ENCODE measurements at regions not wholly inside any gene's neighbourhood (a gene's known extent, or its start where the extent isn't known, plus 50 kb on each side); places are given as distances from the start of the nearest gene placed in this dataset.

GRCh38 chr1:191306916-191307315, 829.3 kb upstream of the BRINP3 start:
- 84% methylated on average over 6 of the region's 7 CpGs for WGBS
- Histone ChIP-seq H3K4me1 (no peaks in the 10 kb centered on the region), H3K9me3 (no peaks in the 10 kb centered on the region), H3K27me3 (no peaks in the 10 kb centered on the region), H3K36me3 (no peaks in the 10 kb centered on the region), H3K4me3 (no peak overlapping the region), H3K27ac (replicated peaks in 1 of 4) (no peak overlapping the region)
- TF ChIP-seq EP300 (IDR thresholded peaks at IDR 0.05) (no peak), POLR2AphosphoS5 (IDR thresholded peaks at IDR 0.05) (no peak), POLR2A (IDR thresholded peaks at IDR 0.05; ENCODE audit: low read depth) (no peak), CTCF (IDR thresholded peaks at IDR 0.05) (no peak)
- no peak for DNase-seq (ENCODE audit: extremely low spot score)
- intact Hi-C loops (cut with DNase I), result no loop called here

GRCh38 chr1:191320062-191320461, 838.2 kb upstream of the RGS18 start:
- no peaks in the 10 kb centered on the region for H3K4me1 ChIP-seq
- no peak overlapping the region for H3K4me3 ChIP-seq
- intact Hi-C loops (cut with DNase I), result no loop called here
- TF ChIP-seq CTCF (IDR thresholded peaks at IDR 0.05) (no peak), EP300 (IDR thresholded peaks at IDR 0.05) (no peak), POLR2AphosphoS5 (IDR thresholded peaks at IDR 0.05) (no peak), POLR2A (IDR thresholded peaks at IDR 0.05; ENCODE audit: low read depth) (no peak)
- H3K36me3 ChIP-seq, result no peaks in the 10 kb centered on the region
- 65% methylated on average over 2 of the region's 2 CpGs for WGBS
- no peaks in the 10 kb centered on the region for H3K9me3 ChIP-seq
- no peaks in the 10 kb centered on the region for H3K27me3 ChIP-seq
- no peak overlapping the region for H3K27ac ChIP-seq (replicated peaks in 1 of 4)
- DNase-seq (ENCODE audit: extremely low spot score), result no peak

GRCh38 chr1:191327868-191328267, 830.4 kb upstream of the RGS18 start:
- TF ChIP-seq POLR2AphosphoS5 (IDR thresholded peaks at IDR 0.05) (no peak), EP300 (IDR thresholded peaks at IDR 0.05) (no peak), CTCF (IDR thresholded peaks at IDR 0.05) (no peak), POLR2A (IDR thresholded peaks at IDR 0.05; ENCODE audit: low read depth) (no peak)
- 79% methylated on average over 4 of the region's 4 CpGs for WGBS
- H3K27me3 ChIP-seq, result no peaks in the 10 kb centered on the region
- no peaks in the 10 kb centered on the region for H3K9me3 ChIP-seq
- intact Hi-C loops (cut with DNase I), result no loop called here
- DNase-seq (ENCODE audit: extremely low spot score), result no peak
- H3K4me1 ChIP-seq, result no peaks in the 10 kb centered on the region
- no peaks in the 10 kb centered on the region for H3K36me3 ChIP-seq
- no peak overlapping the region for H3K4me3 ChIP-seq
- no peak overlapping the region for H3K27ac ChIP-seq (replicated peaks in 1 of 4)

- DNase-seq (ENCODE audit: extremely low spot score), result no peak
- Histone ChIP-seq H3K4me3 (no peak overlapping the region), H3K9me3 (no peaks in the 10 kb centered on the region), H3K36me3 (no peaks in the 10 kb centered on the region), H3K27me3 (no peaks in the 10 kb centered on the region), H3K4me1 (no peaks in the 10 kb centered on the region), H3K27ac (replicated peaks in 1 of 4) (no peak overlapping the region)
- intact Hi-C loops (cut with DNase I), result no loop called here
- TF ChIP-seq POLR2AphosphoS5 (IDR thresholded peaks at IDR 0.05) (no peak), CTCF (IDR thresholded peaks at IDR 0.05) (no peak), EP300 (IDR thresholded peaks at IDR 0.05) (no peak), POLR2A (IDR thresholded peaks at IDR 0.05; ENCODE audit: low read depth) (no peak)
- WGBS, result 62% methylated on average over 1 of the region's 1 CpG
These were observed 814.4 kb upstream of the RGS18 start for GRCh38 chr1:191343816-191344215.

GRCh38 chr1:191346381-191346780, 811.9 kb upstream of the RGS18 start:
- Histone ChIP-seq H3K27me3 (no peaks in the 10 kb centered on the region), H3K27ac (replicated peaks in 1 of 4) (no peak overlapping the region), H3K36me3 (no peaks in the 10 kb centered on the region), H3K9me3 (no peaks in the 10 kb centered on the region), H3K4me3 (no peak overlapping the region), H3K4me1 (no peaks in the 10 kb centered on the region)
- DNase-seq (ENCODE audit: extremely low spot score), result no peak
- 92% methylated on average over 3 of the region's 3 CpGs for WGBS
- intact Hi-C loops (cut with DNase I), result no loop called here
- no peak for TF ChIP-seq POLR2A (IDR thresholded peaks at IDR 0.05; ENCODE audit: low read depth)
- no peak for TF ChIP-seq CTCF (IDR thresholded peaks at IDR 0.05)
- no peak for TF ChIP-seq EP300 (IDR thresholded peaks at IDR 0.05)
- no peak for TF ChIP-seq POLR2AphosphoS5 (IDR thresholded peaks at IDR 0.05)
